NCI-H1092 treated with DMSO at 0.1 percent for 48 hours (cell line): ENCODE measurements at regions not wholly inside any gene's neighbourhood (a gene's known extent, or its start where the extent isn't known, plus 50 kb on each side); places are given as distances from the start of the nearest gene placed in this dataset.
"Not testable (repeated sequence)": the region's sequence is repeated elsewhere in the genome, so short reads cannot be mapped to it uniquely, and the experiment has no call there.

ENCODE experiments used
- DNase-seq: peaks from one replicate; lab custom pipeline; 2025; lab: John Stamatoyannopoulos, UW

DNA sequence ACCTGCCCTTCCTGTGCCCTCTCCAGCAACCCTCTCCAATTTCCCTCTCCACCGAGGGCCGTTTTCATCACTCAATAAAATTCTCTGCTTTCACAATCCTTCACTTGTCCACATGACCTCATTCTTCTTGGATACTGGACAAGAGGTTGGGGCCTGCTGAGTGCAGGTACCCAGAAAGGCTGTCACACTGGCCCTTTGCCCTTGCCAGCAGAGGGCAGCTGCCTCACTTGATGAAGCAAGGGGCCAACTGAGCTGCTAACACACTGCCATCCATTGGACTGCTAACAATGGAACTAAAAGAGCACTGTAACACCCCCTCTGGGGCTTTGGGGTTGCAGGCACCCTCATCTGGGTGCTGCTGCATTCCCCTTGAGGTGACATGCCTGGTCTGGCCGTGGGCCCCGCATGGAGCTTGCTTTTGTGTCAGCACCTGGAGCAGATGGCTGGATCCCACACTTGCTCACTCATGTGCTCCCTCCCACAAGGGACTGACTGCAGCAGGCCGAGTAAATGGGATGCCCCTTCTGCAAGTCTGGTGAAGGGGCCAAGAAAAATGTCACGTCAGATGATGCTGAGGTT, 308.1 kb upstream of the ADCY2 start:
- DNase-seq = no peak

DNA sequence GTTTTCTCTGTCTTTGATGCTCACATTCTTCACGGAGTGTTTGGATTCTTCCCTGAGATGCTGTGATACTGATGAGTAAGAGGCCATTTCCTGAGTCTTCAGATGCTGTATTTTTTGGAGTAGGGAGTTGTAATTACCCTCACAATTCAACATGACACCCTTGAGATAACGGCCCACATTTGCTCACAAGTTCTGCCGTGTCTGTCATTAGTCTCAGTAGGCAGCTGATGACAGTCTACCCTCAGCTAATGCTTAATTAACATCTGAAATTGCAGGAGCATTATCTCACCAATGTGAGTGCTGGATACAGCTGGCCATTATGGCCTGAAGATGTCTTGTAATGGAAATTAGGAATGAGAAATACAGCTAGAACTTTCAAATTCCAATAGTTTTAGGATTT, 307.1 kb upstream of the ADCY2 start:
- DNase-seq = no peak

DNA sequence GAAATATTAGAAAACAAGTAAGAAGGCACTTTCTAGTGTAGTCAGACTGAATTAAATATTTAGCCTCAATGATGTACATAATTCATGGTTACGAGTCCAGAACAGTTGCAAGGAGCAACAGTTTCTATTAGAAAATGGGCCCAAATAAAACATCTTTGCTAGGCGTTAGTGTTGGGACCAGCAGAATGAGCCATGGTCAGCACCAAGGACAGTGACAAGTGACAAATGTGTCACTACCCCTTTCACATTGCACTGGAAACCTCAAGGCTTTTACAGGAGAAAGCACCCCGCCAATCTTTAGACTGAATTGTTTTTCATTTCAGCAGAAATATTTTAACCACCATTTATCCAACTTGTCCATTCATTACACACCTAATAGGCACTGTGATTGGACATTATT, 301.3 kb upstream of the ADCY2 start:
- DNase-seq = no peak

DNA sequence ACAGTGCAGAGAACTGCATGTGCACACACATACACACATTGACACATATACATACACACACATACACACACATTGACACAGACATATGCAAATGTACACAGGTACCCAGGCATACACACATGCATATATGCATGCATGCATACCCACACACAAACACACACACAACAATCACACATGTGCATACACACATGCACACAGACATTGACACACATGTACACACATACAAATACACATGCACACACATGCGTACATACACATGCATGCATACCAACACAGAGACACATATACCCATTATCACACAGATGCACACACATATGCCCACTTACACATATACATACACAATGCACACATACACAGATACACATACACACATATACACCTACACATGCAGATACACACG, 299.6 kb upstream of the ADCY2 start:
- no peak for DNase-seq

DNA sequence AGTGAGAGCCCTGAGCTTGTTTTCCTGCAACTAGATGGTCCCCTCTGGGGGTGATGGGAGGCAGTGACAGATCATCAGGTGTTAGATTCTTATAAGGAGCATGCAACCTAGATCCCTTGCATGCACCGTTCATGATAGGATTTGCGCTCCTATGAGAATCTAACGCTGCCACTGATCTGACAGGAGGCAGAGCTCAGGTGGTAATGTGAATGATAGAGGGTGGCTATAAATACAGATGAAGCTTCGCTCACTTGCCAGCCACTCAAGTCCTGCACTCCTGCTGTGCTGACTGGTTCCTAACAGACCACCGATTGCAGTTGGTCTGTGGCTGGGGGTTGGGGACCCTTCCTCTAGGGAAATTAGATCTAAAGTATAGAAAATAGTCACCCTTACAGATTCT, 290.6 kb upstream of the ADCY2 start:
- no peak for DNase-seq

DNA sequence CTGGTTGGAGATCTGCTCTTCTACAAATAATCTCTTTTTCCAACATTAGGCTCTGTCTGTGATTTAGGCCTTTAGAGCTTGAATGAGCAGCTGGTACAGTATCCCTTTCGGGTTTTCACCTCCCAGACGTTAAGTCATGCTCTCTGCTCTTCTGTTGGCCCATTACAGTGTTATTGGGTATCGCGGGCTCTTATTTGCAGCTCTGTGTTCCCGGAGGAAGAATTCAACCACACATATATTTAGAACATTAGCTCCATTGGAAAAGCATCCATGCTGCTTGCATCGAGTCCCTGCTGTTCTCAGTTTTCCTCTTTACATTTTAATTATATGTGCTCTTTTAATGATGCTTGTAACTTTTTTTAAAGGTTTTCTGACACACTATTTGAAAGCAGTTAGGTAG, 278.0 kb upstream of the ADCY2 start:
- DNase-seq = no peak

DNA sequence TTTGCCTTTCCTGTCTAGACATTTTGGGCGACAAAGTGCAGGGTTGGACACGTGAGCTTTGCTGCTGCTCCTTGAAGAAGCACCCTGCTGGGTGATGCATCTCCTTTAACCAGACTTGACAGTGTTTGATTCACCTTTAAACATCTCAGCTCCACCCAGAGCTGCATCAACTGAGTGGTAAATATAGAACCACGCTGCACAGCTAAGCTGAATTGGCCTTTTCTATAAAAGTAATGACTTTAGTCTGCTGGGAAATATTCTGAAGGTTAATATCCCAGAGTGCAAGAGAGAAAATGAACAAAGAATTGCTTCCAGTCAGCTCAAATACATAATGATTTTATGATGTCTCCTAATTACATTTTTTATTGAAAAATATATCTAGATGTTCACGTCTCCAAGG, 264.3 kb upstream of the ADCY2 start:
- DNase-seq = no peak

DNA sequence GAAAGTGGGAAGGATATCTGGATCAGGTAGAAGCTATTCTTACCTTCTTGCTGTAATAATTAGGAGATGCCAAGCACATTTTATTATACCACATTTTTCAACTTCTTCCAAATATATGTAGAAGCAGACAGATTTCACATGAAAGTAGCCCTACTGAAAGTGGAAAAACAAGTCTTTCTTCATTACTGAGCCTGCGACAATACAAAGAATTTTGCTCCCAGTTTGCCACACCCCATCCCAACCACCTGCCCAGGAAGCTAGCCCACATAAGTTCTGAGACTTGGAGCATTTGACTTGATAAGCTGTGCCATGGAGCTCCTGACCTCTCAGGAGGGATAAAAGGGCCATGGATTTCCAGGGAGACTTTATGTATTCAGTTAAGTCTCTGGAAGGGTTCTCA, 249.1 kb upstream of the ADCY2 start:
- DNase-seq = no peak

DNA sequence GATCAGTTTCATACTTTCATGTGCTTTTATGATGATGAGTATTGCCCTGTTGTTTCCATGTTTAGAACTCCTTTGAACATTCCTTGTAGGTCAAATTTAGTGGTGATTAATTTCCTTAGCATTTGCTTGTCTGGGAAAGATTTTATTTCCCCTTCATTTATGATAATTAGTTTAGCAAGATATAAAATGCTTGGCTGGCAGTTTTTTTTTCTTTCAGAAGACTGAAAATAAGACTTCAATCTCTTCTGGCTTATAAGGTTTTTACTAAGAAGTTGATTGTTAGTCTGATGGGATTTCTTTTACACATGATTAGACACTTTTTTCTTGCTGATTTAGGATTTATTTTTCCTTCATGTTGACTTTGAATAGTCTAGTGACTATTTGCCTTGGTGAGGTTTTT, 238.9 kb upstream of the ADCY2 start:
- DNase-seq = no peak

DNA sequence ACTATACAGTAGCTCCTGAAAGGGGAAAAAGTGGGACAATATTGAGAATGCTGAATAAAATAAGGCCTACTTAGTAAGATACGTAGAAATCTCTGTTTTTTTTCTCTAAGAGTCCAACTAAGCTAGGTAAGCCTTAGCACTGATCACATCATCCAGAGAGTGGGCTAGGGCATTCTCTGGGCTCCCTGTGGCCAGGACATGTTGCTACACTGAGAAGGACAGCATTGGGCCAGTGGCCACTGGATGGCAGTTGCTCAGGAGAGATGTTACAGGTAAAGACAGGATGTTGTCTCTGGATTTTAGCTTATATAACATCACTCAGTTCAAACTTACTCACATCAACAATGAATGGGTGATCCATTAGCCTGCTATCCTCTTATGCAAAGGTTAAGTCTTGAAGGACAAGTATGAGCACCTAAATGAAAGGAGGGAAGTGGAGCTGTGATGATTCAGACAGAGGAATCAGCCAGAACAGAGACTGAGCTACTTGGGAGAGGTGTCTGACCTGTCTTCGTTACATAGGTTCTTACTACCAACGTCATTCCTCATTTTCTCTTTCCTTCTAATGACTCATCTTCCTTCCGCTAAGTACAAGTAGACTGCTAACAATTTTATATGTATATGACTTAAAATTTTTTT, 226.6 kb upstream of the ADCY2 start:
- DNase-seq = no peak

DNA sequence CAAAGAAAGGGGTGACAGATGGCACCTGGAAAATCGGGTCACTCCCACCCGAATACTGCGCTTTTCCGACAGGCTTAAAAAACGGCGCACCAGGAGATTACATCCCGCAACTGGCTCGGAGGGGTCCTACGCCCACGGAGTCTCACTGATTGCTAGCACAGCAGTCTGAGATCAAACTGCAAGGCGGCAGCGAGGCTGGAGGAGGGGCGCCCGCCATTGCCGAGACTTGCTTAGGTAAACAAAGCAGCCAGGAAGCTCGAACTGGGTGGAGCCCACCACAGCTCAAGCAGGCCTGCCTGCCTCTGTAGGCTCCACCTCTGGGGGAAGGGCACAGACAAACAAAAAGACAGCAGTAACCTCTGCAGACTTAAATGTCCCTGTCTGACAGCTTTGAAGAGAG, 225.2 kb upstream of the ADCY2 start:
- not testable (repeated sequence) for DNase-seq

DNA sequence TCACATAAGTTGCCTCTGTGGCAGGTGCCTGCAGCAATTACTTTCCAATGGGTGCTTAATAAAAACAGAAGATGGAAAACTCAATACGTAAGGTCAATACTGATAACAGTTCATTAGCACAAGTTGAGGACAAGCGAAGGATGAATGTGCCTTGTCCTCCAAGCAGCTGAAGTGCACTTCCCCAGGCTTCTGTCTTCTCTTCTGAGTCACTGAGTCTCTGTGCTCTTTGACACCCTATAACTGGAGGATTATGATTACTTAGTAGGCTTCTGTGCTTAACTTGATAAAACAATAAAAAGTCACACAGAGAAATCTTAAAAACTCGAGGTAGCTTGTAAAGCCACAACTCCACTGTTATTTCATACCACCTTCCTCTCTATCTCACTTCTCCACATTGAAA, 216.6 kb upstream of the ADCY2 start:
- DNase-seq = no peak

DNA sequence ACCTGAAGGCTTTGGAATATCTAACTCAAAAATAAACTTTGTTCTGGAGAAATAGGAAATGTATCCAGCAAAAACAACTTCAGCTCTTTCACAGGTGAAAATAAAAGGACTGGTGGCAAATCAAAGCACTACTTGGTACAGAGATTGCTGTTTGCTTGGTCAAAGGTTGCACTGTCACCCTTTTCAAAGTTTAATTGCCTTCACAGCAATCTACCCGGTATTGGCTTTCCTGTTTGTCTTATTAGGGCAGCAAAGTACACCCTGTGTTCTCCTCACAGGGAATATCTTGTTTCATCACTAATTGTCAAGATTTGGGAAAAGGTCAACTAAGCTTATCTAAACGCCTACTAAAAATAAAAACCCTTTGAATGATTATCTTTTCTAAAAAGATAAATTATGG, 214.1 kb upstream of the ADCY2 start:
- DNase-seq = peak; percentile 4

DNA sequence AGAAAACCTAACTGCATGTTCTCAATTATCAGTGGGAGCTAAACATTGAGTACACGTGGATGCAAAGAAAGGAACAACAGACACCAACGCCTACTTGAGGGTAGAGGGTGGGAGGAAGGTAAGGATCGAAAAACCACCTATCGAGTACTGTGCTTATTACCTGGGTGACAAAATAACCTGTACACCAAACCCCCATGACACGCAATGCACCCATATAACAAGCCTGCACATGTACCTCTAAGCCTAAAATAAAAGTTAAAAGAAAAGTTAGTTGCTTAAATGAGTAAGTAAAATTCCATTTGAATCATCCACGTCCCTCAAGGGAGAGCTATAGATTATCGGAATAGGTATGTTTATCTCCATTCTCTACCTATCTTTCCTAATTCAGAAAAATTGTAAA, 210.2 kb upstream of the ADCY2 start:
- no peak for DNase-seq

DNA sequence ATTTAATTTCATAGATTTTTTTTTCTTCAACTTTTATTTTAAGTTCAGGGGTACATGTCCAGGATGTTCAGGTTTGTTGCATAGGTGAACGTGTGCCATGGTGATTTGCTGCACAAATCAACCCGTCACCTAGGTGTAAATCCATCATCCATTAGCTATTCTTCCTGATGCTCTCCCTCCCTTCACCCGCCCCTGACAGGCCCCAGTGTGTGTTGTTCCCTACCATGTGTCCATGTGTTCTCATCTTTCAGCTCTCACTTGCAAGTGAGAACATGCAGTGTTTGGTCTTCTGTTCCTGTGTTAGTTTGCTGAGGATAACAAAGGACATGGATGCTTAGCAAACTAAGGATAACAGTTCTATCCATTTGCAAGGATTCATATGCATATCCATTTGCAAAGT, 209.1 kb upstream of the ADCY2 start:
- no peak for DNase-seq

DNA sequence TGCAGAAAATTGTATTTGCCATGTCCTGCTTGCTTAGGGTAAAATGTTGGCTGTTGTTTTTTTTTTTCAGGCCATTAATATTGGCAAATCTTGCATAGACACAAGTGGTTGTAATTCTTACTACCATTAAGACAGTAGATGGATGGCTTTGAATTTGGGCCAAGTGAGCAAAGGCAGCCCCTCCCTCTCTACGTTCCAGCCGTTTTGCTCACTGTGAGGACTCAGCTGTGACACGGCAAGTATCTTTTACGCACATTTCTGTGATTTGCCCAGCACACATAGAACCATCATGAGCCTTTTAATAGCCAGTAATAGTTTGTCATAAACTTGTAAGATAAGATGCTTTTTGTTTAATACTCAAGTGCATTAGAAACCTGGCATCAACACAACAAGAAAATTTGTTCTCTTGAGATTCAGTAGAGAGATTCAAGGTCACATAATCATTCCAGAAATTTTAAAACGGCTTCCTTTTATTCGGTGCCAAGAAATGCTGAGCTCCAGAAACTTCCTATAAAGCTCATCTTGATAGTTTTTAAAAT, 205.2 kb upstream of the ADCY2 start:
- DNase-seq = peak; percentile 11

DNA sequence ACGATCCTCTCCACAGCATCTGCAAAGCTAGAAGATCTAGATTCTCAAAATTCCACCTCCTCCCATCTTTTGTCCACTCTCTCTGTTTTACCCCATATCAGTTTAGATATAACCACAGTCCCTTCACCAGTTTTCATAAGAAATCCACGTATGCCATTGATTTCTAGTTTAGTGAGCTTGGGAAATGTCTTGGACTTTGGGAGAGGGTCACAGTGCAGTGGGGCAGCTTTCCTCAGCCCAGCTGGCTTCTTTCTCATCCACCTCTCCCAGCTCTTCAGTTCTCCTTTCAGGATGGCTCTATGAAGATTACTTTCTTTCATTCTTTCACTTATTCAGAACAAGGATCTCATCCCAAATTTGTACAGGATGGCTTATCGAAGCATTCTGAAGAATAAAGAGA, 203.9 kb upstream of the ADCY2 start:
- no peak for DNase-seq

DNA sequence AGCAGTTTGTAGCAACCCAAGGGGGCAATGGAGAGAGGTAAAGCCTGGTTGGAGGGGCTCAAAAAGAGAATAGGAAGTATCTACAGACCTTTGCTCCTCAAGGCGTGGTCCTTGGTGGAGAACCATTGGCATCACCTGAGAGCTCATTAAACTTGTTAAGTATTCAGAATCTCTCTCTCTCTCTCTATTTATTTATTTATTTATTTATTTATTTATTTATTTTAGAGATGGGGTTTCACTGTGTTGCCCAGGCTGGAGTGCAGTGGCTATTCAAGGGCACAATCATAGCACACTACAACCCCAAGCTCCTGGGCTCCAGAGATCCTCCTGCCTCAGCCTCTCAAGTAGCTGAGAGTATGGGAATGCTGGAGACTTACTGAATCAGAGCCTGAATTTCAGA, 193.1 kb upstream of the ADCY2 start:
- DNase-seq = no peak

DNA sequence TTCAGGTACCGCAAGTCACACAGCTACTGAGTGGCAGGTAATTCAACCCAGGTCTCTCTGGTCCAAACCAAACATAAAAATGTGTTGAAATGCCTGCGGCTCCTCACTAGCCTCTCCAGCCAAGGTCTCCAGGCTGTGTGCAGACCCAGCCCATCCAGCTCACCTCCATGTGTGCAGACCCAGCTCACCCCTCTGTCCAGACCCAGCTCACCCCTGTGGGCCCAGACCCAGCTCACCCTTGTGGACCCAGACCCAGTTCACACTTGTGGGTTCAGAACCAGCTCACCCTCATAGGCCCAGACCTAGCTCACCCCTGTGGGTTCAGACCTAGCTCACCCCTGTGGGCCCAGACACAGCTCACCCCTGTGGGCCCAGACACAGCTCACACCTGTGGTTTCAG, 188.0 kb upstream of the ADCY2 start:
- no peak for DNase-seq

DNA sequence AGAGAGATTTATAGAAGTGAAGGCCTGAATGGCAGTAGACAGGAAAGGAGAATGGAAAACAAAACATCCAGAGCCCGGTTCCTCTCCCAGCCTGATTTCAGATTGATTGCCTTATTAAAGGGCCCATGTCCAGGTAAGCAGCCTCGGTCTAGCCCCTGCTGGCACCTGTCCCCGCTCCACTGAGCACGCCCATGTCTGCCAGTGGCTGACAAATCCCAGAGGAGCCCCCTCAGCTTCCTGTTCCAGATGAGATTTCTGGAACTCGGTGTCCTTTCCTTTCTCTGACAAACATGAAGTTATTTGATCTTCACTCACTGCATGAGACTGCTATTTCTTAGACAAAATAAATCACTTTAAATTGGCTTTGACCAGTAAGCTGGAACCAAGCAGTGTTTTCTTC, 187.0 kb upstream of the ADCY2 start:
- peak; percentile 98 for DNase-seq

DNA sequence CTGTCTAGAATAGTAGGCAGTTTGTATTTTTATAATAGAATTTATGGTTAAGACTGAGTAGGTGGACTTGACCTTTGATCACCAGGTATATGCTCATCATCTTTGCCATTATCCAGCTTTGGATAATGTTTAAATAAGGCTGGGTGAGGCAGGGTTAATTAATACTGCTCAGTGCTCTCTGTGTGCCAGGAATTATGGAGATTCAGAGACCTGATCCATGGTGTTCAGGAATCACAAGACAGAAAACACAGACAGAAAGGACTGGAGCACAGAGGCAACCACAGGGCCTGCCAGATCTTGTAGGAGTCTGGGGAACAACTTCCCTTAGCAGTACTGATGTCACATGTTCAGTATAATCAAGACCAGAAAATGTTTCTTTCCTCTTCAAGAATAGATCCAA, 186.3 kb upstream of the ADCY2 start:
- DNase-seq = peak; percentile 87

DNA sequence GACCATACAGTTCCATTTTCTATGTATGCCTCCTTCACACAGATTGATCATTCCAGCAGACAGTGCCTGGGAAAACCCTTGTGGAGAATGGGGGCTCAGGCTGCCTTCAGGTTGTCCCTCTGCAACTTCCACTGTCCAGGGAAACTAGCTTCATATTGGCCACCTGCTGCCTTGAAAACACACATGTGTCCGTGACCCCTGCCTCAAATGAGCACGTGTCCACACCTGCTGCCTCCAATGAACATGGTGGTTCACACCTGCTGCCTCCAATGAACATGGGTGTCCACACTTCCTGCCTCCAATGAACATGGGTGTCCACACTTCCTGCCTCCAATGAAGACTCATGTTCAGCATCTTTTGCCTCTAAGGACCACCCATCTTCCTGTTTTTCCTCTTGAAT, 185.4 kb upstream of the ADCY2 start:
- no peak for DNase-seq

DNA sequence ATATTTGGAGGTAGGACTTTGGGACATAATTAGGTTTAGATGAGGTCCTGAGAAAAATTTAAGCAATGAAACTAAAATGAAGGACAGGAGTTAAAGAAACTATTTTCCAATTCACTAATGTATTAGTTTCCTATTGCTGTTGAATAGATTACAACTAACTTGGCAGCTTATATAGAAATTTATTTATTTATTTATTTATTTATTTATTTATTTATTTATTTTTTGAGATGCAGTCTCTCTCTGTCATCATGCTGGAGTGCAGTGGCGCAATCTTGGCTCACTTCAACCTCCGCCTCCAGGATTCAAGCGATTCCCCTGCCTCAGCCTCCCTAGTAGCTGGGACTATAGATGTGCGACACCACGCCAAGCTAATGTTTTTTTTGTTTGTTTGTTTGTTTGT, 182.4 kb upstream of the ADCY2 start:
- no peak for DNase-seq

DNA sequence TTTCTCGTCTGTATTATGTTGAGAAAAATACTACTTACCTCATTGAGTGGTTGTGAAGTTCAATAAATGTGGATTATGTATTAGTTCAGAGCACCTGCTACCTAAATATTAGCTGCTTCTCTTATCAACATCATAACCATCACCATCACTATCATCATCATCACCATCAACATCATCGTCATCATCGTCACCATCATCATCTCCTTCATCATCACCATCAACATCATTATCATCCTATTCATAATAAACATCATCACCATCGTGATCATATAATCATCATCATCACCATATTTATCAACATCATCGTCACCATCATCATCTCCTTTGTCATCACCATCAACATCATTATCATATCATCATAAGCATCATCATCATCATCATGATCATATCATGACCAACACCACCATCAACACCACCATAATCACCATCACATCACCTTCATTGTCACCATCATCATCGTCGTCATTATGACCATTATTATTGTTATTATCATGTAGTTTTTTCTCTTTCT, 181.0 kb upstream of the ADCY2 start:
- no peak for DNase-seq
